ENCODE measurements at regions not wholly inside any gene's neighbourhood (a gene's known extent, or its start where the extent isn't known, plus 50 kb on each side); places are given as distances from the start of the nearest gene placed in this dataset.

GRCh38 chr4:147136751-147137150, 191.1 kb upstream of the TTC29 start:
- Histone ChIP-seq H3K9me3 (replicated peaks; ENCODE audit: control insufficient read depth, insufficient read depth, low read depth, low read length) (no peaks in the 10 kb centered on the region), H3K9ac (ENCODE audit: insufficient read depth in 1 of 2, low read depth in 2 of 2, low read length in 2 of 2) (no peak overlapping the region), H3K4me1 (replicated peaks in 1 of 2; ENCODE audit: control insufficient read depth in 2 of 2, insufficient read depth in 2 of 2, low read length in 2 of 2) (no peaks in the 10 kb centered on the region), H3K36me3 (ENCODE audit: control insufficient read depth, insufficient read depth, low read length) (no peaks in the 10 kb centered on the region), H3K27ac (ENCODE audit: extremely low read depth, low read depth, low read length) (no peak overlapping the region), H3K4me2 (ENCODE audit: insufficient read depth, low read length) (no peak overlapping the region), H3K4me3 (no peak overlapping the region), H4K20me1 (replicated peaks; ENCODE audit: control insufficient read depth, insufficient read depth, low read length) (no peaks in the 10 kb centered on the region), H3K9me1 (ENCODE audit: control insufficient read depth, insufficient read depth, low read length) (no peaks in the 10 kb centered on the region), H2AFZ (ENCODE audit: low read depth, low read length) (no peak overlapping the region), H3K79me2 (ENCODE audit: control insufficient read depth, insufficient read depth, low read length) (no peaks in the 10 kb centered on the region), H3K27me3 (ENCODE audit: control insufficient read depth in 2 of 2, insufficient read depth in 2 of 2, low read length in 2 of 2) (0 out of 5 replicates have a peak, but pooled peaks cover 0 to 4% of the 10 kb centered on the region in 2 experiments)
- DNase-seq (ENCODE audit: extremely low read depth in 1 of 4, low spot score in 3 of 4) (no peak), ATAC-seq (no peak), FAIRE-seq (no peak)
- in situ Hi-C loops (cut with MboI) (loop anchor here (25.0 kb wide), 1 partner anchor 726 kb away; no protein-coding TSS in a partner anchor), intact Hi-C loops (cut with micrococcal nuclease) (no loop called here)
- CTCF ChIA-PET (ENCODE audit: low intra/inter-chr PET ratio) = no interaction called here
- POLR2A ChIA-PET = no interaction called here
- WGBS (ENCODE audit: insufficient coverage, low coverage, missing lambda C conversion rate) = 0% methylated on average over 5 of the region's 5 CpGs
- BruUV-seq (replicated peaks) = no TSS peak
- TF ChIP-seq, protein P1, sequence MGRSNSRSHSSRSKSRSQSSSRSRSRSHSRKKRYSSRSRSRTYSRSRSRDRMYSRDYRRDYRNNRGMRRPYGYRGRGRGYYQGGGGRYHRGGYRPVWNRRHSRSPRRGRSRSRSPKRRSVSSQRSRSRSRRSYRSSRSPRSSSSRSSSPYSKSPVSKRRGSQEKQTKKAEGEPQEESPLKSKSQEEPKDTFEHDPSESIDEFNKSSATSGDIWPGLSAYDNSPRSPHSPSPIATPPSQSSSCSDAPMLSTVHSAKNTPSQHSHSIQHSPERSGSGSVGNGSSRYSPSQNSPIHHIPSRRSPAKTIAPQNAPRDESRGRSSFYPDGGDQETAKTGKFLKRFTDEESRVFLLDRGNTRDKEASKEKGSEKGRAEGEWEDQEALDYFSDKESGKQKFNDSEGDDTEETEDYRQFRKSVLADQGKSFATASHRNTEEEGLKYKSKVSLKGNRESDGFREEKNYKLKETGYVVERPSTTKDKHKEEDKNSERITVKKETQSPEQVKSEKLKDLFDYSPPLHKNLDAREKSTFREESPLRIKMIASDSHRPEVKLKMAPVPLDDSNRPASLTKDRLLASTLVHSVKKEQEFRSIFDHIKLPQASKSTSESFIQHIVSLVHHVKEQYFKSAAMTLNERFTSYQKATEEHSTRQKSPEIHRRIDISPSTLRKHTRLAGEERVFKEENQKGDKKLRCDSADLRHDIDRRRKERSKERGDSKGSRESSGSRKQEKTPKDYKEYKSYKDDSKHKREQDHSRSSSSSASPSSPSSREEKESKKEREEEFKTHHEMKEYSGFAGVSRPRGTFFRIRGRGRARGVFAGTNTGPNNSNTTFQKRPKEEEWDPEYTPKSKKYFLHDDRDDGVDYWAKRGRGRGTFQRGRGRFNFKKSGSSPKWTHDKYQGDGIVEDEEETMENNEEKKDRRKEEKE (IDR thresholded peaks at IDR 0.05; ENCODE audit: borderline replicate concordance in 1 of 2, control insufficient read depth in 1 of 2, low read depth in 2 of 2, low read length in 1 of 2) = no peak
- no peak for TF ChIP-seq GTF2A2 (tag; IDR thresholded peaks at IDR 0.05)
- TF ChIP-seq CHD2 (IDR thresholded peaks at IDR 0.05; ENCODE audit: low read depth, low read length) = no peak
- TF ChIP-seq CBFB (CRISPR knock-in tag; IDR thresholded peaks at IDR 0.05) = no peak
- no peak for TF ChIP-seq PRPF4 (IDR thresholded peaks at IDR 0.05; ENCODE audit: insufficient read depth, low read depth, low read length, poor library complexity, severe bottlenecking)
- TF ChIP-seq RBM34 (IDR thresholded peaks at IDR 0.05; ENCODE audit: borderline replicate concordance, insufficient read depth, low read length) = no peak
- TF ChIP-seq, protein P2, sequence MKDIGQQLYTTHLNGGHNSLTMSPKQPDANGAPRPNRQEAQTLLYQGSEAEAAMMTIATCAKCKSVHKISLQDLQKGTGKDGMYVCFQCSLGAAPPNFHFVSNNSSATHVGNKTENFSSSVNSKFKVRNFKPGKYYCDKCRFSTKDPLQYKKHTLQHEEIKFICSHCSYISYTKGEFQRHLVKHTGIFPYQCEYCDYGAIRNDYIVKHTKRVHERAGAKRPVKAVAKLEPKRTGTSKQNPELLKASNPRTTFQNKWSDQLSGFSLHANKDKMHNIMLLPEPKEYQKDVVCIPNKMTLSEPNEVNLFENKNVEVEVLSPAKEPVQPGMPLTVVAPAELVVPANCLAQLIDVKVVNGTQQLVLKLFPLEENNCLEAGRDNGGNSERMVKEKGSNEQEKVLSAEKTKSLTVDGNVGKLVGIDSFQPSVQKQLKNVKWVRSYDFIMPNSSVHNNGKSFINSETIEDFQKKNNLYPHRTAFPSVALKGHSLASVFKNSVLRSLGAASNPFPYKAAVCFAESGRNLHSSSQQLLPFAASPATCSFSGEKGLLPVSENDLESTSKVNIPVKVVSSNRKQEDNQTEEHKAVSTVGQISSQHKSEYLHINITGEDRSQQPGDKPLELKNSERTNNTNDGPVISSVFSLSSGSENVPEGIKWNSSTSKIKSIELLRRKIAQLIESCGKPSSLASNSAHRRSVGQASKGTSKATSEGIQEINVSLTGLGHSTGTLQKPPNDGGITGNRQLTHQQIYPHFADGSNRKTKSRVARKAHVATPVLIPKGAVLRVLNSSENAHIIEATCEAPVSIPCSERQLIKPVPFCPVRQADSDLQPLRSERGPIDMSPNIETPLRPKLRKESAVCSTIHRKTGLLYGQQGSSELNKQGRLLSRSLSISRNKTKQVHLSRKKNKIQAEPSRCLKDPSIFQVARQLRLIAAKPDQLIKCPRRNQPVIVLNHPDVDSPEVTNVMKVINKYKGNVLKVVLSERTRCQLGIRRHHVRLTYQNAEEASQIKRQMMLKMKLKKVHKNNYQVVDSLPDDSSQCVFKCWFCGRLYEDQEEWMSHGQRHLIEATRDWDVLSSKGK (CRISPR knock-in tag; IDR thresholded peaks at IDR 0.05) = no peak
- TF ChIP-seq KLF13 (tag; IDR thresholded peaks at IDR 0.05; ENCODE audit: borderline replicate concordance, low read depth) = no peak
- TF ChIP-seq ZNF507 (tag; conservative IDR thresholded peaks at IDR 0.05) = no peak
- no peak for TF ChIP-seq CREB1 (IDR thresholded peaks at IDR 0.05)
- TF ChIP-seq CREB1 (CRISPR knock-in tag; IDR thresholded peaks at IDR 0.05) = no peak
- TF ChIP-seq POLR2AphosphoS2 (IDR thresholded peaks at IDR 0.05; ENCODE audit: low read length) = no peak
- no peak for TF ChIP-seq SRSF7 (optimal IDR thresholded peaks at IDR 0.05; ENCODE audit: low read depth, low read length)
- TF ChIP-seq WHSC1 (IDR thresholded peaks at IDR 0.05; ENCODE audit: low read length) = no peak
